T-helper 17 cell (primary cell): ENCODE measurements at regions not wholly inside any gene's neighbourhood (a gene's known extent, or its start where the extent isn't known, plus 50 kb on each side); places are given as distances from the start of the nearest gene placed in this dataset.
A peak's percentile ranks its signal among the peaks of the same experiment; 100 is the strongest.

Source experiments
- ATAC-seq: fragments of 150-1000 bp; cut with Tn5 transposase; 2 replicates; pipeline ENCODE4 v1.10.0; 2021; ENCODE audit warnings: mild to moderate bottlenecking, moderate library complexity
- DNase-seq, 3 donors: peaks; one replicate each; pipeline versions ENCODE4 v3.0.0 to v3.0.0-alpha.2; 2020 to 2021
- H3K9me3 ChIP-seq: one replicate; pipeline ENCODE4 v1.7.0; 2013; ENCODE audit warnings: low read length, mild to moderate bottlenecking; ENCODE audit not compliant: control insufficient read depth, poor library complexity, severe bottlenecking
- H3K27ac Mint-ChIP-seq: one replicate; pipeline ENCODE4 v1.8.0; 2022; ENCODE audit warnings: mild to moderate bottlenecking, moderate library complexity, mixed read lengths
- H3K27me3 Mint-ChIP-seq: one replicate; pipeline ENCODE4 v1.8.0; 2022; ENCODE audit warnings: mixed read lengths
- H3K36me3 Mint-ChIP-seq: one replicate; pipeline ENCODE4 v1.8.0; 2022; ENCODE audit warnings: low read depth, mixed read lengths
- H3K4me1 Mint-ChIP-seq: one replicate; pipeline ENCODE4 v1.8.0; 2022; ENCODE audit warnings: mild to moderate bottlenecking, mixed read lengths
- H3K4me3 Mint-ChIP-seq: one replicate; pipeline ENCODE4 v1.8.0; 2022; ENCODE audit warnings: mild to moderate bottlenecking, moderate library complexity, mixed read lengths

GRCh38 chr4:7132730-7133582 is 59.4 kb upstream of the SORCS2 start:
- Mint-ChIP-seq H3K27ac (no peak overlapping the region), H3K27me3 (no peaks in the 10 kb centered on the region), H3K36me3 (no peaks in the 10 kb centered on the region), H3K4me3 (no peak overlapping the region), H3K4me1 (no peaks in the 10 kb centered on the region)
- DNase-seq = no peak
- no peak for ATAC-seq
- no peaks in the 10 kb centered on the region for H3K9me3 ChIP-seq

- ATAC-seq (no peak), DNase-seq (no peak)
- no peak overlapping the region for H3K4me3 Mint-ChIP-seq
- H3K27me3 Mint-ChIP-seq = peaks cover 6% of the 10 kb centered on the region
- H3K4me1 Mint-ChIP-seq = no peaks in the 10 kb centered on the region
- no peak overlapping the region for H3K27ac Mint-ChIP-seq
- H3K9me3 ChIP-seq = no peaks in the 10 kb centered on the region
- no peaks in the 10 kb centered on the region for H3K36me3 Mint-ChIP-seq
These were observed 60.1 kb upstream of the SORCS2 start for GRCh38 chr4:7132249-7132648.

- ATAC-seq (no peak), DNase-seq (no peak)
- H3K27ac Mint-ChIP-seq = no peak overlapping the region
- H3K36me3 Mint-ChIP-seq = no peaks in the 10 kb centered on the region
- peaks cover 10% of the 10 kb centered on the region for H3K27me3 Mint-ChIP-seq
- no peak overlapping the region for H3K4me3 Mint-ChIP-seq
- no peaks in the 10 kb centered on the region for H3K9me3 ChIP-seq
- H3K4me1 Mint-ChIP-seq = no peaks in the 10 kb centered on the region
These were observed 60.8 kb upstream of the SORCS2 start for GRCh38 chr4:7131498-7132031.

GRCh38 chr4:7130621-7131211 is 61.6 kb upstream of the SORCS2 start:
- peaks cover 10% of the 10 kb centered on the region for H3K27me3 Mint-ChIP-seq

GRCh38 chr4:7129871-7130620 is 62.2 kb upstream of the GRPEL1 start:
- no peak for DNase-seq
- peaks cover 10% of the 10 kb centered on the region for H3K27me3 Mint-ChIP-seq
- no peak for ATAC-seq
- no peaks in the 10 kb centered on the region for H3K4me1 Mint-ChIP-seq
- no peaks in the 10 kb centered on the region for H3K36me3 Mint-ChIP-seq
- H3K4me3 Mint-ChIP-seq = no peak overlapping the region
- no peaks in the 10 kb centered on the region for H3K9me3 ChIP-seq
- H3K27ac Mint-ChIP-seq = no peak overlapping the region

More at GRCh38 chr4:7130621-7131211, 61.6 kb upstream of the SORCS2 start:
- Mint-ChIP-seq H3K27ac (no peak overlapping the region), H3K4me1 (no peaks in the 10 kb centered on the region), H3K4me3 (no peak overlapping the region), H3K36me3 (no peaks in the 10 kb centered on the region)
- DNase-seq = no peak
- ATAC-seq = no peak
- no peaks in the 10 kb centered on the region for H3K9me3 ChIP-seq

- Mint-ChIP-seq H3K4me1 (no peaks in the 10 kb centered on the region), H3K4me3 (no peak overlapping the region), H3K27me3 (peaks cover 10% of the 10 kb centered on the region), H3K27ac (no peak overlapping the region), H3K36me3 (no peaks in the 10 kb centered on the region)
- ATAC-seq = no peak
- DNase-seq = no peak
- no peaks in the 10 kb centered on the region for H3K9me3 ChIP-seq
These were observed 60.8 kb upstream of the GRPEL1 start for GRCh38 chr4:7128644-7129043.

- no peaks in the 10 kb centered on the region for H3K4me1 Mint-ChIP-seq
- H3K27ac Mint-ChIP-seq = no peak overlapping the region
- no peak overlapping the region for H3K4me3 Mint-ChIP-seq
- H3K9me3 ChIP-seq = no peaks in the 10 kb centered on the region
- H3K27me3 Mint-ChIP-seq = peaks cover 10% of the 10 kb centered on the region
- DNase-seq (no peak), ATAC-seq (no peak)
- H3K36me3 Mint-ChIP-seq = no peaks in the 10 kb centered on the region
These were observed 60.4 kb upstream of the GRPEL1 start for GRCh38 chr4:7128234-7128633.

- Mint-ChIP-seq H3K27me3 (peaks cover 10% of the 10 kb centered on the region), H3K4me1 (no peaks in the 10 kb centered on the region), H3K27ac (no peak overlapping the region), H3K36me3 (no peaks in the 10 kb centered on the region), H3K4me3 (no peak overlapping the region)
- no peak for DNase-seq
- ATAC-seq = no peak
- H3K9me3 ChIP-seq = no peaks in the 10 kb centered on the region
These were observed 59.7 kb upstream of the GRPEL1 start for GRCh38 chr4:7127576-7127975.

- H3K4me1 Mint-ChIP-seq = no peaks in the 10 kb centered on the region
- H3K36me3 Mint-ChIP-seq = no peaks in the 10 kb centered on the region
- H3K27ac Mint-ChIP-seq = no peak overlapping the region
These were observed 59.1 kb upstream of the GRPEL1 start for GRCh38 chr4:7126981-7127380.

GRCh38 chr4:7124689-7125442 is 57.0 kb upstream of the GRPEL1 start:
- no peaks in the 10 kb centered on the region for H3K9me3 ChIP-seq
- Mint-ChIP-seq H3K36me3 (no peaks in the 10 kb centered on the region), H3K4me3 (no peak overlapping the region), H3K27ac (no peak overlapping the region), H3K4me1 (no peaks in the 10 kb centered on the region), H3K27me3 (peaks cover 18% of the 10 kb centered on the region)
- ATAC-seq = no peak
- no peak for DNase-seq

More at GRCh38 chr4:7126981-7127380, 59.1 kb upstream of the GRPEL1 start:
- no peak for DNase-seq
- ATAC-seq = no peak
- H3K9me3 ChIP-seq = no peaks in the 10 kb centered on the region
- Mint-ChIP-seq H3K27me3 (peaks cover 10% of the 10 kb centered on the region), H3K4me3 (peak overlapping the region; percentile 63)

- no peaks in the 10 kb centered on the region for H3K9me3 ChIP-seq
- DNase-seq = no peak
- no peak for ATAC-seq
- Mint-ChIP-seq H3K27me3 (peaks cover 17% of the 10 kb centered on the region), H3K4me1 (no peaks in the 10 kb centered on the region), H3K4me3 (no peak overlapping the region), H3K36me3 (peaks cover 4% of the 10 kb centered on the region), H3K27ac (no peak overlapping the region)
These were observed 54.2 kb upstream of the GRPEL1 start for GRCh38 chr4:7121866-7122653.

GRCh38 chr4:7121174-7121573 is 53.3 kb upstream of the GRPEL1 start:
- H3K9me3 ChIP-seq = no peaks in the 10 kb centered on the region
- Mint-ChIP-seq H3K27ac (no peak overlapping the region), H3K27me3 (peaks cover 15% of the 10 kb centered on the region), H3K4me1 (no peaks in the 10 kb centered on the region), H3K4me3 (no peak overlapping the region), H3K36me3 (peaks cover 4% of the 10 kb centered on the region)
- no peak for ATAC-seq
- no peak for DNase-seq
